ENCODE measurements at regions not wholly inside any gene's neighbourhood (a gene's known extent, or its start where the extent isn't known, plus 50 kb on each side); places are given as distances from the start of the nearest gene placed in this dataset.

DNA sequence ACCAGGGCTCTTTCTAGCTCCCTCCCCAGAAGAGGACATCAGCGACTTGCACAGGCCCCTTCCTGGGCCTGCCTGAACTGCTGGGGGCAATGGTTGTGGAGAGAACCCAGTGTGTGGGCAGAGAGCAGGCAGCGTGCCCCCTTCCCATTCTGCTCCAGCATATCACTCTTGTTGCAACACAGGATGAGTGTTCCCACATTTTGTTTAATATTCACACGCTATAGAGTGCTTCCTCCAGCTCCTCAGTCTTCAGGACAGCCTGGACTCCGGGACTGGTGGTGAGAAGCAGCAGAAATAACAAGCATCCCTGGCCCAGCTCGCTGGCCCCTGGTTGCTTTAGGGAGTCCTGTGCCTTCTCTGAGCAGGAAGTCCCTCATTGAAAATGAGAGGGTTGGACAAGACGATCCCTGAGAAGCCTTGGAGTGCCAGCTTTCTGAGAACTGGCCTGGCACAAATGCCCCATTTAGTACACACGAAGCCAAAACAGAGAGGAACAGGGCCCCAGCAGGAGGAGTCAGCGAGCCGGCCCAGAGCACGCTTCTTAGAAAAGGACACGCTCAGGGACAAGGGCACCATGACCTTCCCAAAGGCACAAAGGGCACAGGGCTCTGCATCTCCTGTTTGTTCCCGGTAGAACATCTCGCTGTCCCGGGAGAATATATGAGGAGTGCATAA, 84.2 kb upstream of the FOXC1 start:
- no peak overlapping the region for H3K4me3 ChIP-seq (ENCODE audit: low read length)
- peaks cover 15% of the 10 kb centered on the region for H3K4me1 ChIP-seq (ENCODE audit: low read length)
- no peak overlapping the region for H3K9ac ChIP-seq (ENCODE audit: low read length)
- no peak overlapping the region for H3K27ac ChIP-seq (ENCODE audit: low read length)
- no peaks in the 10 kb centered on the region for H3F3A ChIP-seq (ENCODE audit: insufficient read depth, low read length)
- no peak overlapping the region for H2AFZ ChIP-seq (ENCODE audit: low read length)
- TF ChIP-seq EZH2phosphoT487 (IDR thresholded peaks at IDR 0.05; ENCODE audit: low read length) (no peak), EZH2 (optimal IDR thresholded peaks at IDR 0.05; ENCODE audit: low read depth, low read length) (no peak)
- TF ChIP-seq, protein P1, sequence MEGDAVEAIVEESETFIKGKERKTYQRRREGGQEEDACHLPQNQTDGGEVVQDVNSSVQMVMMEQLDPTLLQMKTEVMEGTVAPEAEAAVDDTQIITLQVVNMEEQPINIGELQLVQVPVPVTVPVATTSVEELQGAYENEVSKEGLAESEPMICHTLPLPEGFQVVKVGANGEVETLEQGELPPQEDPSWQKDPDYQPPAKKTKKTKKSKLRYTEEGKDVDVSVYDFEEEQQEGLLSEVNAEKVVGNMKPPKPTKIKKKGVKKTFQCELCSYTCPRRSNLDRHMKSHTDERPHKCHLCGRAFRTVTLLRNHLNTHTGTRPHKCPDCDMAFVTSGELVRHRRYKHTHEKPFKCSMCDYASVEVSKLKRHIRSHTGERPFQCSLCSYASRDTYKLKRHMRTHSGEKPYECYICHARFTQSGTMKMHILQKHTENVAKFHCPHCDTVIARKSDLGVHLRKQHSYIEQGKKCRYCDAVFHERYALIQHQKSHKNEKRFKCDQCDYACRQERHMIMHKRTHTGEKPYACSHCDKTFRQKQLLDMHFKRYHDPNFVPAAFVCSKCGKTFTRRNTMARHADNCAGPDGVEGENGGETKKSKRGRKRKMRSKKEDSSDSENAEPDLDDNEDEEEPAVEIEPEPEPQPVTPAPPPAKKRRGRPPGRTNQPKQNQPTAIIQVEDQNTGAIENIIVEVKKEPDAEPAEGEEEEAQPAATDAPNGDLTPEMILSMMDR (IDR thresholded peaks at IDR 0.05; ENCODE audit: low read length), result no peak
- H3K9me2 ChIP-seq (replicated peaks; ENCODE audit: insufficient read depth, low read length), result no peaks in the 10 kb centered on the region
- H3K9me3 ChIP-seq (replicated peaks; ENCODE audit: insufficient read depth, low read length), result no peaks in the 10 kb centered on the region
- H3K36me3 ChIP-seq (replicated peaks; ENCODE audit: insufficient read depth, low read length), result no peaks in the 10 kb centered on the region
- DNase-seq, result no peak
- no peaks in the 10 kb centered on the region for H3K79me2 ChIP-seq (ENCODE audit: low read length)
- H4K20me1 ChIP-seq (ENCODE audit: insufficient read depth, low read length), result no peaks in the 10 kb centered on the region
- H3K27me3 ChIP-seq (replicated peaks; ENCODE audit: insufficient read depth, low read length), result no peaks in the 10 kb centered on the region
- no peak overlapping the region for H3K4me2 ChIP-seq (ENCODE audit: low read depth, low read length)

DNA sequence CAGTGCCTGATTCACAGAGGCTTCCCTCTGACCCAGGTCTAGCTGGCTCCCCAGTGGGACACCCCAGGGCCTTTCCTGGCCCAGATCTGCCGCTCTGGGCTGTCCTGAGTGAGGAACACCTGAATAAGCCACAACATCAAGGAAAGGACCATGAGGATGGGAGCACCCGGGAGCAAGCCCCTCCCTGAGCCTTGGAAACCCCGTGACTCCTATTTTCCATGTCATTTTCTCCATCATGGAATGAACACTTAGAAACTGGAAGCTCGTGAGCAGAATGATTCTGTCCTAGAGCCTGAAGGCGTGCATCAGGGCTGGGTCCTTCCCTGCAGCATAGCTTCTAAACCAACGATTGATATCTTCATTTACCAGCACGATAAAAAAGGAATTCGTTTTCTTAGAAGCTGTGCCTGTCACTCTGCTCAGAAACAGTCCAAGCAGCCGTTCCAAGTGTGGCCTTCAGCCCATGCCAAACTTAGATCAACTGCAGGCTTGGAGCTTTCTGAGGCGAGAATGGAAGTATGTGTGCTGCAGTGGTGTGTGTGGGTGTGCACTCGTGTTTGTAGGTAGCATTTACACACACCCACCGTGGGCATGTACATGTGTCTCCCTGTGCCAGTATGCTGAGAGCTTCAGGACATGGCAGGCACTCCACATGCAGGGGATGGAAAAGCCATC, 83.2 kb upstream of the FOXC1 start:
- Histone ChIP-seq H3F3A (ENCODE audit: insufficient read depth, low read length) (no peaks in the 10 kb centered on the region), H3K4me1 (ENCODE audit: low read length) (peaks cover 15% of the 10 kb centered on the region), H3K27me3 (replicated peaks; ENCODE audit: insufficient read depth, low read length) (no peaks in the 10 kb centered on the region), H3K9ac (ENCODE audit: low read length) (no peak overlapping the region), H3K9me3 (replicated peaks; ENCODE audit: insufficient read depth, low read length) (no peaks in the 10 kb centered on the region), H3K4me3 (ENCODE audit: low read length) (no peak overlapping the region), H2AFZ (ENCODE audit: low read length) (no peak overlapping the region), H3K36me3 (replicated peaks; ENCODE audit: insufficient read depth, low read length) (no peaks in the 10 kb centered on the region), H3K27ac (ENCODE audit: low read length) (no peak overlapping the region), H3K79me2 (ENCODE audit: low read length) (no peaks in the 10 kb centered on the region), H4K20me1 (ENCODE audit: insufficient read depth, low read length) (no peaks in the 10 kb centered on the region), H3K9me2 (replicated peaks; ENCODE audit: insufficient read depth, low read length) (no peaks in the 10 kb centered on the region), H3K4me2 (ENCODE audit: low read depth, low read length) (peak overlapping the region; percentile 40; the same call in 1 of the 2 replicates)
- TF ChIP-seq EZH2phosphoT487 (IDR thresholded peaks at IDR 0.05; ENCODE audit: low read length) (no peak), EZH2 (optimal IDR thresholded peaks at IDR 0.05; ENCODE audit: low read depth, low read length) (no peak)
- TF ChIP-seq, protein P1 (IDR thresholded peaks at IDR 0.05; ENCODE audit: low read length), result no peak
- no peak for DNase-seq

DNA sequence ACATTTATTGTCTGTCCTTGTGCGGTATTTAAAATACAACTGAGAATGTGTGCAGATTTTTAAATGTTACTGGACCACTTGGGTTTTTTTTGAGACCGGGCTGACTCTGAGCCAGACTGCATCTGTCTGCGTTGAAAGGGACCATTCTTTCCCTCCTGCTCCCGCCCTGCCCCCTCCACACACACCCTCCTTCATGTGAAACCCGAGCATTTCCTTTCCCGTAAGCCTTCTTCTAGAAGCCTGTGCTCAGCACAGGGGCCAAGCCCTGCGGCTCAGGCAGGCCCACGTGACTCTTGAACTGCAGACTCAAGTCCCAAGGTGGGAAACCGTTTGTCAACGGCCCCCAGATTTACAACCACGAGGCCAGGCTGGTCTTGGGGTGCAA, 82.7 kb upstream of the FOXC1 start:
- H3K27ac ChIP-seq (ENCODE audit: low read length), result no peak overlapping the region; the same call in 1 of the 2 replicates
- H3K4me1 ChIP-seq (ENCODE audit: low read length), result peaks cover 15% of the 10 kb centered on the region
- no peak for TF ChIP-seq EZH2 (optimal IDR thresholded peaks at IDR 0.05; ENCODE audit: low read depth, low read length)
- TF ChIP-seq, protein P1 (IDR thresholded peaks at IDR 0.05; ENCODE audit: low read length), result no peak
- TF ChIP-seq EZH2phosphoT487 (IDR thresholded peaks at IDR 0.05; ENCODE audit: low read length), result no peak
- H3K9me3 ChIP-seq (replicated peaks; ENCODE audit: insufficient read depth, low read length), result no peaks in the 10 kb centered on the region
- H3K4me2 ChIP-seq (ENCODE audit: low read depth, low read length), result peak overlapping the region; percentile 40; the same call in 1 of the 2 replicates
- H4K20me1 ChIP-seq (ENCODE audit: insufficient read depth, low read length), result no peaks in the 10 kb centered on the region
- H3K4me3 ChIP-seq (ENCODE audit: low read length), result no peak overlapping the region
- no peaks in the 10 kb centered on the region for H3K9me2 ChIP-seq (replicated peaks; ENCODE audit: insufficient read depth, low read length)
- no peaks in the 10 kb centered on the region for H3K36me3 ChIP-seq (replicated peaks; ENCODE audit: insufficient read depth, low read length)
- H3K9ac ChIP-seq (ENCODE audit: low read length), result no peak overlapping the region
- H3F3A ChIP-seq (ENCODE audit: insufficient read depth, low read length), result no peaks in the 10 kb centered on the region
- peak overlapping the region; percentile 61 for H2AFZ ChIP-seq (ENCODE audit: low read length)
- no peaks in the 10 kb centered on the region for H3K79me2 ChIP-seq (ENCODE audit: low read length)
- DNase-seq, result peak; percentile 85
- H3K27me3 ChIP-seq (replicated peaks; ENCODE audit: insufficient read depth, low read length), result no peaks in the 10 kb centered on the region
